NT2/D1 (cell line): ENCODE measurements at regions not wholly inside any gene's neighbourhood (a gene's known extent, or its start where the extent isn't known, plus 50 kb on each side); places are given as distances from the start of the nearest gene placed in this dataset.

ENCODE experiments used
- SUZ12 ChIP-seq: IDR thresholded peaks from 2 replicates; pipeline ENCODE4 v1.6.1; 2011; ENCODE audit not compliant: insufficient read length, insufficient read depth; ENCODE audit errors: extremely low read depth
- YY1 ChIP-seq: IDR thresholded peaks from 2 replicates; pipeline ENCODE4 v1.6.1; 2011; ENCODE audit not compliant: insufficient read length, insufficient read depth
- ZNF274 ChIP-seq: IDR thresholded peaks from 2 replicates; pipeline ENCODE4 v1.6.1; 2011; ENCODE audit warnings: mild to moderate bottlenecking, low read depth, low read length

DNA sequence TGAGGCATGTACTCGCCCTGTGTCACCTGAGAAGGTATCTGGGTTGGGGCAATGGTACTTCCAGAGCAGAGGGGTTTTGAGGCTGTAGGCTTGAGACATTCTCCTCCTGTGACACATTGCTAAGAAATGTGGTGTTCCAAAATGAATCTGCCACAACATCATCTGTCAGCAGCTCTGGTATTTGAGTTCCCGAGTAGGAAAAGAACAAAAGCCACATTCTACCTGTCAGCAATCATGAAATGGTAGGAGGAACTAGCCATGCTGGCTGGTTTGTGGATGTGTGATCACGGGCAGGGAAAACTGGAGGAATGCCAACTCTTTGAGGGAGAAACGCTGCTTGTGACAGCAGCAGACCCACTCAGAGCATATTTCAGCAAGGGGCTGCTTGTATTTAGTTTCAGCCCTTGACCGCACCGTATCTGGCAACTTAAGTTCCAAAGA lies 579.4 kb upstream of the TBL1XR1 start:
- no peak for TF ChIP-seq ZNF274
- no peak for TF ChIP-seq YY1
- TF ChIP-seq SUZ12 = no peak
